ENCODE measurements at regions not wholly inside any gene's neighbourhood (a gene's known extent, or its start where the extent isn't known, plus 50 kb on each side); places are given as distances from the start of the nearest gene placed in this dataset.
A peak's percentile ranks its signal among the peaks of the same experiment; 100 is the strongest.

DNA sequence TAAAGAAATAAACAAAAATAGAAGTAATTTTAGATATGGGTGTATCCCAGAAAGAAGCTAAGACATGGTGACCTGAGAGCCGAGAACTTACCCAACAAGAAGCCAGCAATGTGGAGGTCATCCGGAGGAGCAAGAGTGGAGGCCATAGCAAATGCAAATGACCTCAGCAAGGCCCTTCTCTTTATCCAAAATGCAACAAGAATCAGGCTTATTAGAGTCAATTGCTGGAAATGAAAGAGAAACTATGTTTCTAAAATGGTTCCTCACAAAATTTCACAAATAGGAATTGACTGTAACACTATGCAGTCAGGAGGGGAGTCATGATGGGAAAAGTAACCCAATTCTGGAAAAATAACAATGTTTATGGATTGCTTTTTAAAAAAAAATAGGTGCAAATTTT is 90.4 kb downstream of the TNFAIP3 start:
- intact Hi-C loops (cut with micrococcal nuclease): no loop called here
- POLR2A ChIA-PET: no interaction called here
- ATAC-seq: no peak
- no peaks in the 10 kb centered on the region for H3K27me3 Mint-ChIP-seq
- DNase-seq: no peak
- peaks cover 3% of the 10 kb centered on the region for H3K36me3 Mint-ChIP-seq (ENCODE audit: low read depth)
- CTCF ChIA-PET: interaction anchor here (1.0 to 2.4 kb wide), 5 partner anchors 10 to 90 kb away, joined by 3 to 8 read pairs (median 3); partner anchors contain the start of gene TNFAIP3
- H3K4me1 Mint-ChIP-seq (ENCODE audit: low read depth): peaks cover 7% of the 10 kb centered on the region
- H3K9me3 Mint-ChIP-seq: peaks cover 8% of the 10 kb centered on the region
- no peak overlapping the region for H3K27ac Mint-ChIP-seq
- TF ChIP-seq CTCF (IDR thresholded peaks at IDR 0.05): no peak
- no peak overlapping the region for H3K4me3 Mint-ChIP-seq

- Mint-ChIP-seq H3K4me3 (no peak overlapping the region), H3K9me3 (peaks cover 8% of the 10 kb centered on the region), H3K27me3 (no peaks in the 10 kb centered on the region), H3K27ac (no peak overlapping the region), H3K4me1 (ENCODE audit: low read depth) (peaks cover 7% of the 10 kb centered on the region), H3K36me3 (ENCODE audit: low read depth) (peaks cover 3% of the 10 kb centered on the region)
- peak; percentile 10 for ATAC-seq
- no peak for DNase-seq
- POLR2A ChIA-PET: interaction anchor here (0.6 kb wide), 1 partner anchor 450 kb away, joined by 3 read pairs; no protein-coding TSS in a partner anchor
- intact Hi-C loops (cut with micrococcal nuclease): no loop called here
- CTCF ChIA-PET: interaction anchor here (0.8 to 2.4 kb wide), 8 partner anchors 9 to 149 kb away, joined by 3 to 8 read pairs (median 4); no protein-coding TSS in a partner anchor
- no peak for TF ChIP-seq CTCF (IDR thresholded peaks at IDR 0.05)
Observed at GRCh38 chr6:137958811-137959565, 91.9 kb downstream of the TNFAIP3 start.

DNA sequence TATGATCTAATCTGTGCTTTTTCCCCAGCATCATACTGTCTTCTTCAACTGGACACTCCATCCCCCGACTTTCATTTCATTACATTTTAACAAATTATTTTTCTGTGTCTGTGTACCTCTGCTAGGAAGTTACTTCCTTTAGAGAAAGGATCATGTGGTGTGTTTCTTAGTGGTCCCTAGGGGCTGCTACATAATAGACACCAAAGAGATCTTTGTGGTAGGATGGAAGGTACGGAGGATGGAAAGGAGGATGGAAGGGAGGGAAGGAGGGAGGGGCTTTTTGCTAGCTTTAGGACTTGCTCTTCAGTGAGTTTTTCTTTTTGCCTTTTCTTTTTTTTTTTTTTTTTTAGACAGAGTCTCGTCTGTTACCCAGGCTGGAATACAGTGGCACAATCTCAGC is 95.7 kb downstream of the TNFAIP3 start:
- H3K27me3 Mint-ChIP-seq: no peaks in the 10 kb centered on the region
- DNase-seq (no peak), ATAC-seq (no peak)
- ChIA-PET POLR2A (interaction anchor here (1.2 to 1.9 kb wide), 2 partner anchors 13 to 18 kb away, joined by 3 to 5 read pairs; no protein-coding TSS in a partner anchor), CTCF (interaction anchor here (2.7 kb wide), 1 partner anchor 17 kb away, joined by 9 read pairs; no protein-coding TSS in a partner anchor)
- peaks cover 3% of the 10 kb centered on the region for H3K36me3 Mint-ChIP-seq (ENCODE audit: low read depth)
- peaks cover 12% of the 10 kb centered on the region for H3K4me1 Mint-ChIP-seq (ENCODE audit: low read depth)
- intact Hi-C loops (cut with micrococcal nuclease): no loop called here
- no peak overlapping the region for H3K4me3 Mint-ChIP-seq
- peaks cover 8% of the 10 kb centered on the region for H3K9me3 Mint-ChIP-seq
- TF ChIP-seq CTCF (IDR thresholded peaks at IDR 0.05): no peak
- no peak overlapping the region for H3K27ac Mint-ChIP-seq

DNA sequence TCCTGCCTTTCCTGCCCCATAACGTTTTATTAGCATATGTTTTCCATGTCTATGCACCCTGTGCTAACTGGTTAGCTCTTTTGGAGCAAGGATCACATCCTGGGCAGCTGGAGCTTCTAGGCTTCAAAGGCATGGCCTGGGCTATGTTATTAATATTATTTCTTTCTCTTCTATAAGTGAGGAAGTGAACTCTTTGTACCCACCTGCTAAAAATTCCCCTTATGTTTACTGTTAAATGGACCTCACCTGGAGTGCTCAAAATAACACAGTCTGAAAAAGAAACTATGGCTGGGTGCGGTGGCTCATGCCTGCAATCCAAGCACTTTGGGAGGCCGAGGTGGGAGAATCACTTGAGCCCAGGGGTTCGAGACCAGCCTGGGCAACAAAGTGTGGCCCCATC is 97.8 kb downstream of the TNFAIP3 start:
- Mint-ChIP-seq H3K4me3 (no peak overlapping the region), H3K4me1 (ENCODE audit: low read depth) (peaks cover 28% of the 10 kb centered on the region), H3K9me3 (peaks cover 10% of the 10 kb centered on the region), H3K36me3 (ENCODE audit: low read depth) (peaks cover 7% of the 10 kb centered on the region), H3K27me3 (no peaks in the 10 kb centered on the region), H3K27ac (no peak overlapping the region)
- intact Hi-C loops (cut with micrococcal nuclease): no loop called here
- no peak for TF ChIP-seq CTCF (IDR thresholded peaks at IDR 0.05)
- no peak for ATAC-seq
- POLR2A ChIA-PET: no interaction called here
- CTCF ChIA-PET: no interaction called here
- DNase-seq: no peak
